SU-DHL-6 (cell line): ENCODE measurements at regions not wholly inside any gene's neighbourhood (a gene's known extent, or its start where the extent isn't known, plus 50 kb on each side); places are given as distances from the start of the nearest gene placed in this dataset.

Experiments
- H2AFZ ChIP-seq: fragments of 200-600 bp; sonication (generic); 2 replicates; pipeline ENCODE4 v1.6.1; 2014; ENCODE audit warnings: low read depth, mild to moderate bottlenecking, moderate library complexity, mixed read lengths, antibody characterized with exemption, low read length; ENCODE audit not compliant: severe bottlenecking
- H3F3A ChIP-seq: fragments of 200-600 bp; shearing (Covaris generic); 2 replicates; pipeline ENCODE4 v1.6.0; 2016; ENCODE audit warnings: antibody characterized with exemption, mild to moderate bottlenecking; ENCODE audit not compliant: insufficient read depth
- H3K27ac ChIP-seq: fragments of 200-600 bp; sonication (generic); 2 replicates; pipeline ENCODE4 v1.5.1; 2016; ENCODE audit warnings: low read depth, mild to moderate bottlenecking, low read length, moderate library complexity, mixed read lengths
- H3K27me3 ChIP-seq: fragments of 200-600 bp; sonication (generic), shearing (Covaris generic); 2 replicates; pipeline ENCODE4 v1.6.0; 2014; ENCODE audit warnings: mild to moderate bottlenecking, low read length
- H3K36me3 ChIP-seq: fragments of 200-600 bp; sonication (generic); 2 replicates; pipeline ENCODE4 v1.6.1; 2014; ENCODE audit warnings: mild to moderate bottlenecking, low read length, mixed read lengths
- H3K4me2 ChIP-seq: fragments of 300-600, 200-600 bp; shearing (Covaris generic), sonication (generic); 2 replicates; pipeline ENCODE4 v1.6.0; 2014; ENCODE audit warnings: low read length, low read depth, mild to moderate bottlenecking; ENCODE audit not compliant: poor library complexity, severe bottlenecking
- H3K4me3 ChIP-seq: fragments of 200-600 bp; sonication (generic); 2 replicates; pipeline ENCODE4 v1.5.1; 2014; ENCODE audit warnings: antibody characterized with exemption, low read length, mild to moderate bottlenecking, mixed read lengths; ENCODE audit not compliant: insufficient read depth, poor library complexity, severe bottlenecking
- H3K79me2 ChIP-seq: fragments of 200-600 bp; sonication (generic); 2 replicates; pipeline ENCODE4 v1.6.1; 2014; ENCODE audit warnings: mild to moderate bottlenecking, low read length, moderate library complexity; ENCODE audit not compliant: insufficient read depth
- H3K9ac ChIP-seq: fragments of 200-600 bp; sonication (generic); 2 replicates; pipeline ENCODE4 v1.7.0; 2014; ENCODE audit warnings: mild to moderate bottlenecking, low read length
- H3K9me2 ChIP-seq: fragments of 200-600 bp; sonication (generic); replicated peaks from 2 replicates; pipeline ENCODE4 v1.6.1; 2014; ENCODE audit warnings: low read length; ENCODE audit not compliant: insufficient read depth
- H3K9me3 ChIP-seq: fragments of 200-600 bp; sonication (generic); 2 replicates; pipeline ENCODE4 v1.6.1; 2014; ENCODE audit warnings: low read length, mixed read lengths; ENCODE audit not compliant: insufficient read depth
- H4K20me1 ChIP-seq: fragments of 200-600 bp; sonication (generic); 2 replicates; pipeline ENCODE4 v1.6.1; 2014; ENCODE audit warnings: low read depth, mild to moderate bottlenecking, antibody characterized with exemption, low read length, moderate library complexity, mixed read lengths
- CTCF ChIP-seq: fragments of 200-600 bp; sonication (generic); IDR thresholded peaks from one replicate; pipeline ENCODE4 v1.5.1; 2017; ENCODE audit warnings: antibody characterized with exemption, mild to moderate bottlenecking, low read length, moderate library complexity; ENCODE audit not compliant: insufficient read depth, poor library complexity, severe bottlenecking
- EZH2phosphoT487 ChIP-seq: fragments of 200-600 bp; sonication (generic), shearing (Covaris generic); conservative IDR thresholded peaks from 2 replicates; pipeline ENCODE4 v1.6.1; 2018; ENCODE audit warnings: mild to moderate bottlenecking, antibody characterized with exemption, low read length, moderate library complexity, mixed read lengths

GRCh38 chr1:234913771-234914170 lies 214.9 kb downstream of the TOMM20 start:
- no peaks in the 10 kb centered on the region for H3K9me2 ChIP-seq
- no peak overlapping the region for H3K4me2 ChIP-seq
- H4K20me1 ChIP-seq = no peaks in the 10 kb centered on the region
- no peaks in the 10 kb centered on the region for H3K9me3 ChIP-seq
- no peak overlapping the region for H3K4me3 ChIP-seq
- H3K79me2 ChIP-seq = no peaks in the 10 kb centered on the region
- no peak overlapping the region for H3K9ac ChIP-seq
- TF ChIP-seq CTCF = no peak
- no peak for TF ChIP-seq EZH2phosphoT487
- no peak overlapping the region for H2AFZ ChIP-seq
- no peaks in the 10 kb centered on the region for H3F3A ChIP-seq
- no peak overlapping the region for H3K27ac ChIP-seq
- H3K27me3 ChIP-seq = no peaks in the 10 kb centered on the region
- no peaks in the 10 kb centered on the region for H3K36me3 ChIP-seq

DNA sequence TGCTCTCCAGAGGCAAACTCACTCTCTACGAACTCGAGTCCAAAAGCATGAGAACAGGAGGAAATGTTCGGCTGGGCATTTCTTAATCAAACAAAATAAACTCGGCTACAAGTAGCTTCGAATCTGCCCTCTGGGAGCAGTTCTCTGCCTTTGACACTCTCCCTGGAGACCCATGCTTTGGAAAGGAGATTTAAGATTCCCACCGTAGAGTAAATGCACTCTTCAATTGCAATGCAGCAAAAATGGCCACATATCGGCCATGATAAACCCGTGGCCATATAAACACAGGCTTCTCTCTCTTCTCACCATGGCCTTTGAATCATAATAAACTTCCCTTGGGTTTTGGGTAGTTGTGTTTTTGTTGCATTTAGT lies 215.4 kb downstream of the TOMM20 start:
- Histone ChIP-seq H3K4me3 (no peak overlapping the region), H3K27ac (no peak overlapping the region), H3K79me2 (no peaks in the 10 kb centered on the region), H3F3A (no peaks in the 10 kb centered on the region), H3K27me3 (no peaks in the 10 kb centered on the region), H3K9me2 (no peaks in the 10 kb centered on the region), H3K9ac (no peak overlapping the region), H3K4me2 (no peak overlapping the region), H3K36me3 (no peaks in the 10 kb centered on the region), H3K9me3 (no peaks in the 10 kb centered on the region), H4K20me1 (no peaks in the 10 kb centered on the region), H2AFZ (no peak overlapping the region)
- no peak for TF ChIP-seq CTCF
- no peak for TF ChIP-seq EZH2phosphoT487

GRCh38 chr1:234912548-234913277 lies 215.9 kb downstream of the TOMM20 start:
- no peaks in the 10 kb centered on the region for H3K79me2 ChIP-seq
- no peak overlapping the region for H2AFZ ChIP-seq
- H3K9me3 ChIP-seq = no peaks in the 10 kb centered on the region
- no peak for TF ChIP-seq CTCF
- H3K27me3 ChIP-seq = no peaks in the 10 kb centered on the region
- H3K4me2 ChIP-seq = no peak overlapping the region
- H3K9me2 ChIP-seq = no peaks in the 10 kb centered on the region
- H4K20me1 ChIP-seq = no peaks in the 10 kb centered on the region
- H3F3A ChIP-seq = no peaks in the 10 kb centered on the region
- no peak overlapping the region for H3K9ac ChIP-seq
- no peak overlapping the region for H3K27ac ChIP-seq
- H3K4me3 ChIP-seq = no peak overlapping the region
- H3K36me3 ChIP-seq = no peaks in the 10 kb centered on the region
